HepG2 (cell line): ENCODE measurements at regions not wholly inside any gene's neighbourhood (a gene's known extent, or its start where the extent isn't known, plus 50 kb on each side); places are given as distances from the start of the nearest gene placed in this dataset.

Experiments used
- BRD4 ChIP-seq: sonication (generic); formaldehyde crosslinking; IDR thresholded peaks from 2 replicates; pipeline ENCODE4 v1.4.0; 2020; ENCODE audit warnings: missing genetic modification reagents
- GATAD2A ChIP-seq: IDR thresholded peaks from 2 replicates; pipeline ENCODE4 v1.6.1; 2016
- RELA ChIP-seq: sonication (generic); formaldehyde crosslinking; IDR thresholded peaks from 2 replicates; pipeline ENCODE4 v1.4.0; 2020; ENCODE audit warnings: missing genetic modification reagents
- REST ChIP-seq, 2 experiments: IDR thresholded peaks; 2 replicates each; pipeline ENCODE4 v1.6.1; 2011 to 2012; ENCODE audit warnings: low read length in 2 of 2, borderline replicate concordance in 1 of 2, low read depth in 1 of 2, mild to moderate bottlenecking in 1 of 2, moderate library complexity in 1 of 2
- SP140L ChIP-seq: sonication (generic); formaldehyde crosslinking; IDR thresholded peaks from 2 replicates; pipeline ENCODE4 v1.4.0; 2020; ENCODE audit warnings: missing genetic modification reagents, borderline replicate concordance
- ZHX2 ChIP-seq, 2 experiments: sonication (generic) in 1 of 2; formaldehyde crosslinking in 1 of 2; IDR thresholded peaks; 2 replicates each; pipeline versions ENCODE4 v1.6.1 to v1.9.0; 2014 to 2022; ENCODE audit warnings: antibody characterized with exemption in 1 of 2, borderline replicate concordance in 1 of 2, inconsistent platforms in 1 of 2, low read depth in 1 of 2, missing genetic modification reagents in 1 of 2
- ZNF792 ChIP-seq: IDR thresholded peaks from 2 replicates; pipeline ENCODE4 v1.6.1; 2016
- ZSCAN5A ChIP-seq: sonication (generic); formaldehyde crosslinking; IDR thresholded peaks from 2 replicates; pipeline ENCODE4 v1.8.0; 2022; ENCODE audit warnings: mild to moderate bottlenecking, missing genetic modification reagents, borderline replicate concordance
- TF ChIP-seq, protein P1 (sequence below): sonication (generic); formaldehyde crosslinking; conservative IDR thresholded peaks from 2 replicates; pipeline ENCODE4 v1.4.0; 2020; ENCODE audit warnings: missing genetic modification reagents
- TF ChIP-seq, protein P2 (sequence below): sonication (generic); formaldehyde crosslinking; IDR thresholded peaks from 2 replicates; pipeline ENCODE4 v1.5.0; 2020; ENCODE audit warnings: mild to moderate bottlenecking, missing genetic modification reagents, moderate library complexity
- TF ChIP-seq, protein P3 (sequence below), 2 experiments: sonication (generic) in 1 of 2; formaldehyde crosslinking in 1 of 2; IDR thresholded peaks; 2 replicates each; pipeline versions ENCODE4 v1.5.1 to v1.6.1; 2011 to 2020; ENCODE audit warnings: borderline replicate concordance in 1 of 2, low read depth in 1 of 2, low read length in 1 of 2, mild to moderate bottlenecking in 1 of 2, missing genetic modification reagents in 1 of 2, moderate library complexity in 1 of 2

GRCh38 chr15:62875626-62876021, 166.9 kb upstream of the TPM1 start:
- TF ChIP-seq, protein P1, sequence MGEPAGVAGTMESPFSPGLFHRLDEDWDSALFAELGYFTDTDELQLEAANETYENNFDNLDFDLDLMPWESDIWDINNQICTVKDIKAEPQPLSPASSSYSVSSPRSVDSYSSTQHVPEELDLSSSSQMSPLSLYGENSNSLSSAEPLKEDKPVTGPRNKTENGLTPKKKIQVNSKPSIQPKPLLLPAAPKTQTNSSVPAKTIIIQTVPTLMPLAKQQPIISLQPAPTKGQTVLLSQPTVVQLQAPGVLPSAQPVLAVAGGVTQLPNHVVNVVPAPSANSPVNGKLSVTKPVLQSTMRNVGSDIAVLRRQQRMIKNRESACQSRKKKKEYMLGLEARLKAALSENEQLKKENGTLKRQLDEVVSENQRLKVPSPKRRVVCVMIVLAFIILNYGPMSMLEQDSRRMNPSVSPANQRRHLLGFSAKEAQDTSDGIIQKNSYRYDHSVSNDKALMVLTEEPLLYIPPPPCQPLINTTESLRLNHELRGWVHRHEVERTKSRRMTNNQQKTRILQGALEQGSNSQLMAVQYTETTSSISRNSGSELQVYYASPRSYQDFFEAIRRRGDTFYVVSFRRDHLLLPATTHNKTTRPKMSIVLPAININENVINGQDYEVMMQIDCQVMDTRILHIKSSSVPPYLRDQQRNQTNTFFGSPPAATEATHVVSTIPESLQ: no peak
- TF ChIP-seq ZNF792 (CRISPR knock-in tag) (no peak), ZSCAN5A (CRISPR knock-in tag) (no peak), REST (IDR thresholded peaks at IDR 0.05; ENCODE audit: borderline replicate concordance in 1 of 2, low read depth in 1 of 2, low read length in 2 of 2) (no peak), ZHX2 (IDR thresholded peaks at IDR 0.05; ENCODE audit: low read depth) (no peak), ZHX2 (CRISPR knock-in tag; IDR thresholded peaks at IDR 0.05; ENCODE audit: borderline replicate concordance) (no peak), RELA (CRISPR knock-in tag) (no peak), GATAD2A (no peak), SP140L (CRISPR knock-in tag) (no peak), BRD4 (CRISPR knock-in tag) (no peak)
- TF ChIP-seq, protein P2, sequence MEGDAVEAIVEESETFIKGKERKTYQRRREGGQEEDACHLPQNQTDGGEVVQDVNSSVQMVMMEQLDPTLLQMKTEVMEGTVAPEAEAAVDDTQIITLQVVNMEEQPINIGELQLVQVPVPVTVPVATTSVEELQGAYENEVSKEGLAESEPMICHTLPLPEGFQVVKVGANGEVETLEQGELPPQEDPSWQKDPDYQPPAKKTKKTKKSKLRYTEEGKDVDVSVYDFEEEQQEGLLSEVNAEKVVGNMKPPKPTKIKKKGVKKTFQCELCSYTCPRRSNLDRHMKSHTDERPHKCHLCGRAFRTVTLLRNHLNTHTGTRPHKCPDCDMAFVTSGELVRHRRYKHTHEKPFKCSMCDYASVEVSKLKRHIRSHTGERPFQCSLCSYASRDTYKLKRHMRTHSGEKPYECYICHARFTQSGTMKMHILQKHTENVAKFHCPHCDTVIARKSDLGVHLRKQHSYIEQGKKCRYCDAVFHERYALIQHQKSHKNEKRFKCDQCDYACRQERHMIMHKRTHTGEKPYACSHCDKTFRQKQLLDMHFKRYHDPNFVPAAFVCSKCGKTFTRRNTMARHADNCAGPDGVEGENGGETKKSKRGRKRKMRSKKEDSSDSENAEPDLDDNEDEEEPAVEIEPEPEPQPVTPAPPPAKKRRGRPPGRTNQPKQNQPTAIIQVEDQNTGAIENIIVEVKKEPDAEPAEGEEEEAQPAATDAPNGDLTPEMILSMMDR (CRISPR knock-in tag): no peak
- TF ChIP-seq, protein P3, sequence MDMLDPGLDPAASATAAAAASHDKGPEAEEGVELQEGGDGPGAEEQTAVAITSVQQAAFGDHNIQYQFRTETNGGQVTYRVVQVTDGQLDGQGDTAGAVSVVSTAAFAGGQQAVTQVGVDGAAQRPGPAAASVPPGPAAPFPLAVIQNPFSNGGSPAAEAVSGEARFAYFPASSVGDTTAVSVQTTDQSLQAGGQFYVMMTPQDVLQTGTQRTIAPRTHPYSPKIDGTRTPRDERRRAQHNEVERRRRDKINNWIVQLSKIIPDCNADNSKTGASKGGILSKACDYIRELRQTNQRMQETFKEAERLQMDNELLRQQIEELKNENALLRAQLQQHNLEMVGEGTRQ (IDR thresholded peaks at IDR 0.05; ENCODE audit: low read depth, low read length): no peak
- TF ChIP-seq, protein P3 (CRISPR knock-in tag; IDR thresholded peaks at IDR 0.05; ENCODE audit: borderline replicate concordance): no peak
